Stimulated activated effector memory CD8-positive, alpha-beta T cell treated with anti-CD3 and anti-CD28 coated beads, Interleukin-12 subunit alpha, Interleukin-12 subunit beta, amount 100 ng/mL, for 72 hours (primary cell): ENCODE measurements at regions not wholly inside any gene's neighbourhood (a gene's known extent, or its start where the extent isn't known, plus 50 kb on each side); places are given as distances from the start of the nearest gene placed in this dataset.

Experiments
- ATAC-seq: fragments of 150-1000 bp; cut with Tn5 transposase; 2 replicates; pipeline ENCODE4 v1.10.0; 2021
- DNase-seq, 2 donors: peaks; one replicate each; pipeline ENCODE4 v3.0.0; 2021 to 2022; ENCODE audit warnings: low spot score in 2 of 2
- H3K27ac Mint-ChIP-seq: one replicate; pipeline ENCODE4 v1.8.0; 2022; ENCODE audit warnings: mild to moderate bottlenecking, mixed read lengths
- H3K36me3 Mint-ChIP-seq: one replicate; pipeline ENCODE4 v1.8.0; 2022; ENCODE audit warnings: mild to moderate bottlenecking, mixed read lengths
- H3K4me1 Mint-ChIP-seq: one replicate; pipeline ENCODE4 v1.8.0; 2022; ENCODE audit warnings: mixed read lengths
- H3K4me3 Mint-ChIP-seq: one replicate; pipeline ENCODE4 v1.8.0; 2022; ENCODE audit warnings: mild to moderate bottlenecking, mixed read lengths
- H3K9me3 Mint-ChIP-seq: one replicate; pipeline ENCODE4 v1.8.0; 2022; ENCODE audit warnings: mixed read lengths

DNA sequence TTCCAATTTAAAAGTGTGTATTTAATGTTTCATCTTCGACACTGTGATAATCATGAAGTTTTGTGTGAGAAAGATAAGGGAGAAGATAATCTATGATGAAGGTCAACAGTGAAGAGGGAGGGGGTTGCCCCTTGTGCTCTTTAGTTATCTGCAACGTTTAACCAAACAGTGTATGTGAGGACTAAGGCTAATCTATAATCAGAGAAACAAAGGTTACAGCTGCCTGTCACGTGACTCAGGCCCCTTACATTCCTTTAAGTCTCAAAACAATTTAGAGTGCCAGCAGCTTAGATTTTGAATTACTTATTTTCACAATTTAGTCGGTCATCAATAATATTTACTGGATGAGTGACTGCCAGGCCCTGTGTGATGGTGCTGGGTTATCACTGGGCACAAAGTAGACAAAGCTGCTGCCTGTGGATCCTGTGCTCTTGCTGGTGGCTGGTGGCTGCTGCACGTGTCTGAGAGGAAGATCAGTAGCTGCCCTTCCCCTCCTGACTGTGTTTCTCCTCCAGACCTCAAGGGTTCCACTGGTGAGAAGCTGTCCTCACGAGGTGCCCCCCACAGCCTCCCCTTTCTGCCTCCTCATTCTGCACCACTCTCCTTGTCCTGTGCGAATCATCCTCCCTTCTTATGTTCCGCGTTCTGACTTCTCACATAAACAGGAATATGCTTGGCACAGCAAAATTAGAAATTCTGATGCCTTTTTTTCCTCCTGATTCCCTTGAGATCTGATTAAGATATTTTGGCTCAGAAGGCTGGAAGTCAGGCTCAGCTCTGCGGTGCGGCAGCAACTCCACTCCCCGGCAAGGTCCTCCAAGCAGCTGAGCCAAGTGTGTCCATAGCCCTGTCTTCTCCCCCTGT, 331.1 kb upstream of the B3GAT1 start:
- DNase-seq (no peak), ATAC-seq (no peak)
- Mint-ChIP-seq H3K36me3 (no peaks in the 10 kb centered on the region), H3K27ac (no peak overlapping the region), H3K9me3 (no peaks in the 10 kb centered on the region), H3K4me1 (no peaks in the 10 kb centered on the region), H3K4me3 (no peak overlapping the region)

DNA sequence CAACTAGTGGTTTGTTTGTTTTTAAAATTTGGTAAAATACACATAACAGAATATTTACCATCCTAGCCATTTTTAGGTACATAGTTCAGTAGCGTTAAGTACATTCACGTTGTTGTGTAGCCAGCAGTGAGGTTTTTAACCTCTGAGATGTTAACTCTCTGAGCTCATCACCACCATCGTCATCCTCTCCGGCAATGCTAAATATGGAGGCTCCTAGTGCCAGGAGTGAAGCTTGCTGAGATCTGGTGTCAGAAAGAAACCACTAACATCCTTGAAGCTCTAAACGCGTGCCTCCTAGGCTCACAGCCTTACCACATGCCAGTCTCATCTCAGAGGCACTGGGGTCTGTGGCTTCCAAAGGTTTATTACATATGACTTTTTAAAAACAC, 330.2 kb upstream of the B3GAT1 start:
- ATAC-seq, result peak; percentile 61

DNA sequence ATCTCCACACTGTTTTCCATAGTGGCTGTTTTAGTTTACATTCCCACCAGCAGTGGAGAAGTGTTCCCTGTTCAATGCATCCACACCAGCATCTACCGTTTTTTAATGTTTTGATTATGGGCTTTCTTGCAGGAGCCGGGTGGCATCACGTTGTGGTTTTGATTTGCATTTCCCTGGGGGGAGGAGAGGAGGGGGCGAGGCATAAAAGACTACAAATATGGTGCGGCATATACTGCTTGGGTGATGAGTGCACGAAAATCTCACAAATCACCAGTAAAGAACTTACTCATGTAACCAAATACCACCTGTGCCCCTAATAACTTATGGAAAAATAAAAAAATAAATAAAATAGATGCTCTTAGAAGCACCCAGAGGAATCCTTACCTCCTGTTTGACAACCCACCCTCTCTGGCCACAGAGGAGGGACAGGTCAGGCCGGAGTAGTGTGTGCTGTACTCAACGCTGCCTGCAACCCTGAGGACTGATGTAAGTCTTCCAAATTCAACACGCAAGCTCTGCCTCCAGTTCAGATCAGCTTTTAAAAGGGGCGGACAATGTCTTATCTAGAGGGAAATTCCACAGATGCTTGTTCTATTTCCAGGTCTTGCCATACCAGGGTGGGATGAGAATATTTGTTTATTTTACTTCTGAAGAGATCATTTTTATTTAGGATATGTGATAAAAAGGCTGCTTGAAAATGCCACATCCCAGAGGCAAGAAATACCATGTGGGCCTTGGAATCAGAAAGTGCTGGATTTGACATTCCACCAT, 329.6 kb upstream of the B3GAT1 start:
- DNase-seq (no peak), ATAC-seq (no peak)
- Mint-ChIP-seq H3K27ac (no peak overlapping the region), H3K36me3 (no peaks in the 10 kb centered on the region), H3K4me1 (no peaks in the 10 kb centered on the region), H3K9me3 (no peaks in the 10 kb centered on the region), H3K4me3 (no peak overlapping the region)

More for the DNA sequence above, 330.2 kb upstream of the B3GAT1 start:
- H3K4me1 Mint-ChIP-seq, result no peaks in the 10 kb centered on the region
- H3K27ac Mint-ChIP-seq, result no peak overlapping the region
- no peak overlapping the region for H3K4me3 Mint-ChIP-seq
- no peaks in the 10 kb centered on the region for H3K36me3 Mint-ChIP-seq
- no peak for DNase-seq
- H3K9me3 Mint-ChIP-seq, result no peaks in the 10 kb centered on the region

DNA sequence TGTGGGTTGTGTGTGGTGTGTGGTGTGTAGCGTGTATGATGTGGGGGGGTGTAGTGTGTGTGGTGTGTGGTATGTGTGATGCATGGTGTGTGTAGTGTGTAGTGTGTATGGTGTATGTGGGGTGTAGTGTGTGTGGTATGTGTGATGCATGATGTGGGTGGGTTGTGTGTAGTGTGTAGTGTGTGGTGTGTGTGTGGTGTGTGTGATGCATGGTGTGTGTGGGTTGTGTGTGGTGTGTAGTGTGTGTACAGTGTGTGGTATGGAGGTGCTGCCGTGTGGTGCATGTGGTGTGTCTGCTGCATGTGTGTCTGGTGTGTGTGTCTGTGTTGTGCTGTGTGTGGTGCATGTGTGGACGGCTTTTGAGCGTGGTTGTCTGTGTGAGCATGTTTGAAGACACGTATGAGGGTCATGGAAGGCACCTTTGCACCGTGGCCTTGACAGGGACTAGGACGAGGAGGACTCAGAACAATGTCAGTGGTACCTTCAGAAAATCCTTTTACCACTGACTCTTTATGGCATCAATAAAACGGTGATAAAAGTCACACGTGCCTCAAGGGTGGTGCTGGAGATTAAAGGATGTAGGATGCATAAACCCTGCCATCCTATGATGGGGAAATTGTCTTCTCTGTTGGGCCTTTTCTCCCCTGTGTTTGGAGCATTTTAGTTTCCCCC, 328.7 kb upstream of the B3GAT1 start:
- no peak for ATAC-seq
- H3K9me3 Mint-ChIP-seq, result no peaks in the 10 kb centered on the region
- no peaks in the 10 kb centered on the region for H3K36me3 Mint-ChIP-seq
- no peaks in the 10 kb centered on the region for H3K4me1 Mint-ChIP-seq
- no peak overlapping the region for H3K4me3 Mint-ChIP-seq
- no peak overlapping the region for H3K27ac Mint-ChIP-seq
- DNase-seq, result no peak

DNA sequence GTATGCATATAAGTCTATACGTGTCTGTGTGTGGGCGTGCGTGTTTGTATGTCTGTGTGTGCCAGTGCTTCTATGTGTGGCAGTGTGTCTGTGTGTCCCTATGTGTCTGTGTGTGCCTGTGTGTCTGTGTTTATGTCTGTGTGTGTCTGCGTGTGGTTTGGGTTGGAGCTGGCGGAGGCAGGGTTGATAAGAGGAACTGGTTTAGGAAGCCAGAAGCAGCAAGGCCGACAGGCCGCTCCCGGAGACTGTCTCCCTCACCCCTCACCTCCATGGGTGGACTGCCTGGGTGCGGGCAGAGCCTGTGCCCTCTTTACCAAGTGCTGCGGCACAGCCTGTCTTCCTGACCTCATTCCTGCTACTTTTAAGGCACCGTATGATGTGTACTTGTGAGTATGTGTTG, 327.1 kb upstream of the B3GAT1 start:
- Mint-ChIP-seq H3K27ac (no peak overlapping the region), H3K9me3 (no peaks in the 10 kb centered on the region), H3K36me3 (no peaks in the 10 kb centered on the region), H3K4me3 (no peak overlapping the region), H3K4me1 (no peaks in the 10 kb centered on the region)
- no peak for DNase-seq
- ATAC-seq, result no peak

DNA sequence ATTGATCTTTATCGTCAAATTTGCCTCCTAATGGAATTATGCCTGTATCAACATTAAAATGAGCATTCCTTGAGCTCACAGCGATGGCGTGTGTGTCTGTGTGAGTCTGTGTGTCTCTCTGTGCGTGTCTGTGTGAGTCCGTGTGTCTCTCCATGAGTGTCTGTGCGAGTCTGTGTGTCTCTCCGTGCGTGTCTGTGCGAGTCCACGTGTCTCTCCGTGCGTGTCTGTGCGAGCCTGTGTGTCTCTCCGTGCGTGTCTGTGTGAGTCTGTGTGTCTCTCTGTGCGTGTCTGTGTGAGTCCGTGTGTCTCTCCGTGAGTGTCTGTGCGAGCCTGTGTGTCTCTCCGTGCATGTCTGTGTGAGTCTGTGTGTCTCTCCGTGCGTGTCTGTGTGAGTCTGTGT, 326.5 kb upstream of the B3GAT1 start:
- Mint-ChIP-seq H3K9me3 (no peaks in the 10 kb centered on the region), H3K36me3 (no peaks in the 10 kb centered on the region), H3K27ac (no peak overlapping the region), H3K4me3 (no peak overlapping the region), H3K4me1 (no peaks in the 10 kb centered on the region)
- DNase-seq, result no peak
- ATAC-seq, result no peak

DNA sequence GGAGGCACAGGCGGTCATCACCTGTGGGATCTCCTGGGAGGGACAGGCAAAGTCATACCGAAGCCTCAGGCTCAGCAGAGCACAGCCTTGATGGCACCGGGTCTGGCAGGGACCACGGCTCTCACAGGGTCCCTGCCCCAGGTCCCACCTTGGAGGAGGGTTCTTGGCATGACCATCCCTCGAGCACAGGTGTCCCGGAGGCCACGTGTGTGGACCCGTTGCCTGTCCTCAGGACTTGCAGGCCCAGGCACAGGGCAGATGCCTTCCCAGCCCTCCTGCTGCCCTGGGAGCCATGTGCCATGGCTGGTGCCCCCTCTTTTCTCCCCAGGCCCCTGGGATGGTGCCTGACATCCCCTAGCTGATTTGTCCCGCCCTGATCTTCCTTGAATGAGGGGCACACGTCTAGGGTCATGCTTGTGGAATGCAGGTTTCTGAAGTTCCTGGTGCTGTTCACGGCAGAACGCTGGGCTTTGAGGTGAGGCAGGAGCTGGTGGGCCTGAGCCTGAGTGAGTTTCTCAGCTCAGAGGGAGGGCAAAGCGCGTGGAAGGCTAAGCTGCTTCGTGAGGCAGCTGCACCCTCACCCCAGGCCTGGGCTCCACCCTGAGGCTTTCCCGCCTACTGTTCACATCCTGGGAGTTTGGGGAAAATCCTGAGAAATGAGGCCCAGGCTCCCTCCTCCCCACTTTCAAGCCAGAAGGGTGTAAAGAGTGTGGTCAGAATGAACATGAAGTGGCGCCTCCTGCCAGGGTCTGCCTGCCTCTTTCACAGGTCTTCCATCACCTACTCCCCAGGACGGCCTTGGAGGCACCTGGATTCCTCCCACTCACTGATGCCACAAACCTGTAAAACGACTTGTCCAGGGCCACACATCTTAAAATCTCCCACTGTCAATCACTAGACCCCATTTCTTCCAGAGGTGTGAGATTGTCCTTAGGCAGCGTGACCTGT, 325.8 kb upstream of the B3GAT1 start:
- Mint-ChIP-seq H3K4me1 (no peaks in the 10 kb centered on the region), H3K27ac (no peak overlapping the region), H3K4me3 (no peak overlapping the region), H3K36me3 (no peaks in the 10 kb centered on the region), H3K9me3 (no peaks in the 10 kb centered on the region)
- no peak for DNase-seq
- ATAC-seq, result no peak

DNA sequence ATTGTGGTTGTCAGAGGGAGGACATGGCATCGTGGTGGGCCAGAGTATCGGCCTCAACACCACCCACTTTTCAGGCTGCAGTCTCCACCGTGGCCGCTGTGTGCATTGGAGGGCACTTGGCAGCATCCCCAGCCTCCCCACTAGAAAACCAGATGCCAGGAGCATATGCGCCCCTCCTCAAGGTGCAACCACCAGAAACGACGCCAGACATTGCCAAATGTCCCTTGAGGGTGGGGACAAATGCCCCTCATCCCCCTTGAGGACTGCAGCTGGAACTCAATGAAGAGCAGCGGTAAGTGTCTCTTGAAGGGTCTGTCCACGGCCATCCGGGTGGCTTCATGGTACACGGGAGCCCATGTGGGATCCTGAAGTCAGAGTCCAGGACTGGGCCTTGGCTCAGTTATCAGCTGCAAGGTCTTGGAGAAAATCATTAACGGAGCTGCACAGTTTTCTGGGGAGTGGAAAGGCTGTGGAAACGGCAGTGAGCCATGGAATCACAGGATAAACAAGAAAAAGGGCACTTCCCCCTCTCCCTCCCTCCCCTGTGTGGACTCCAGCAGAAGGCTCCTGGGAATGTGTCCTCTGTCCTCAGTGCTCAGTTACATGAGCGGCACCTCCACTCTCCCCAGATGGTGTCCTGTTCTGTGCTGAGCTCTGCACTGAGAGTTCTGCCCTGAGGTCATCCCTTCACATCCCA, 324.4 kb upstream of the B3GAT1 start:
- Mint-ChIP-seq H3K36me3 (no peaks in the 10 kb centered on the region), H3K4me1 (no peaks in the 10 kb centered on the region), H3K9me3 (no peaks in the 10 kb centered on the region), H3K27ac (no peak overlapping the region), H3K4me3 (no peak overlapping the region)
- DNase-seq (no peak), ATAC-seq (no peak)

DNA sequence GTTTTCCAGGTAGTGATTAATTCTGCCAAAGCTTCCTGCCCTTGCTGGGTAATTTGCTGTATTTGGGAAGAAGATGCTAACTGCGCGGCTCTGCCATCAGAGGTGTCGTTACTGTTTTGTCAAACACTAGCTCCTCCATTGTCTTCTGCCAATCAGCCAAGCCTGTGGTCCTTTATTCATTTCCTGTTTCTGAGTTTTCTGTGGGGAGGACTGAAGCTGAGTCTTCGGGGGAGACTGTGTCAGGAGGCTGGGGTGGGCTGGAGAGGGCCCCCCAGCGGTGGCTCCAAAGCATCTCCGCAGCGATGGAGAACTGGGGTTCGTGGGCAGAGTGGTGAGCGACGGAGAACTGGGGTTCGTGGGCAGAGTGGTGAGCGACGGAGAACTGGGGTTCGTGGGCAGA, 322.9 kb upstream of the B3GAT1 start:
- Mint-ChIP-seq H3K4me1 (no peaks in the 10 kb centered on the region), H3K4me3 (no peak overlapping the region), H3K36me3 (no peaks in the 10 kb centered on the region), H3K27ac (no peak overlapping the region), H3K9me3 (no peaks in the 10 kb centered on the region)
- no peak for DNase-seq
- no peak for ATAC-seq

DNA sequence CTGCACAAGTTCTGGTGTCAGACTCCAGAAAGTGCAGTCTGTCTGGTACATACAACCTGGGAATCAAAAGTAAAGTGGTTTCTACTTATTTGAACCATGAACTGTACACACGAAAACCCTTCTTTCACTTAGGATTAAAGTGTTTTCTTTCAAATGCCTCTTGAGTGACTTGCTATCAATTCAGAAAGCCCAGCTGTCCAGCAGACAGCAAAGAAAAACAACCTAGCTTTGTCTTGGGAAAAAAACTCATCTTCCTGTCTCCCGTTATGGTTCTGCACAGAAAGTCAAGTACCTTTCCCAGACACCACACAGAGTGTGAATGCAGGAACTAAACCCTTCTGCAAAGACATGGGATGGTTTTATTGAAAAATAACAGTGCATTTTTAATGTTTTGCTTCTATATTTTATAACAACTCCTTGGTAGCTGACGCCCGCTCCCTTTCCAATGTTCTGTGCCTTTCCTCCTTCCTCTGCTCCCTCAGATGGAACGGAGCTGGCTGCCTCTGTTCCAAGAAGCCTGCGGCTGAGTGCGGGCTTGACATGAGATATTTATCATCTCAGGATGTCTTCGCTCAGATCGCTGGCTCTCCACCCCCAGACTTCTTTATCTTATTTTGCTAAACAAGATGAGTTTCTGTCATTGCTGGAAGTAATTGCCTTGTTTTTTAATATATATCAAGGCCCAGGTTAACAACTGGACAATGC, 322.3 kb upstream of the B3GAT1 start:
- ATAC-seq (no peak), DNase-seq (no peak)
- Mint-ChIP-seq H3K4me3 (no peak overlapping the region), H3K27ac (no peak overlapping the region), H3K9me3 (no peaks in the 10 kb centered on the region), H3K36me3 (no peaks in the 10 kb centered on the region), H3K4me1 (no peaks in the 10 kb centered on the region)

DNA sequence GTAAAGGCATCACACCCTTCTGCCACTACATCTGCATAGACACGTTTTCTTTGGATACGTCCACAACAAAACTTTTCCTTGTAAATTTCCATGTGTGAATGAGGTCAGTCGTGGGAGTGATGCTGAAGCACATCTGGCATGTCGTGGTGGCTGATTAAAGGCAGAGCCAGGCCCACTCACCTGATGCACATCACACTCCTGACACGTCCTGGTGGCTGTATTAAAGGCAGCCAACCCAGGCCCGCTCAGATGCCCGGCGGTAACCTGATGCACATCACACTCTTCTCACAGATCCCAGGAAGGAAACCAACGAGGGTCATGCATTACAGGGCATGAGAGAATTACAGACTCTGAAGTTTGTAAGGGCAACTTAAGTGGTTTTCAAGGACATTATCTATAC, 321.6 kb upstream of the B3GAT1 start:
- Mint-ChIP-seq H3K27ac (no peak overlapping the region), H3K4me3 (no peak overlapping the region), H3K9me3 (no peaks in the 10 kb centered on the region), H3K36me3 (no peaks in the 10 kb centered on the region), H3K4me1 (no peaks in the 10 kb centered on the region)
- DNase-seq (no peak), ATAC-seq (no peak)

DNA sequence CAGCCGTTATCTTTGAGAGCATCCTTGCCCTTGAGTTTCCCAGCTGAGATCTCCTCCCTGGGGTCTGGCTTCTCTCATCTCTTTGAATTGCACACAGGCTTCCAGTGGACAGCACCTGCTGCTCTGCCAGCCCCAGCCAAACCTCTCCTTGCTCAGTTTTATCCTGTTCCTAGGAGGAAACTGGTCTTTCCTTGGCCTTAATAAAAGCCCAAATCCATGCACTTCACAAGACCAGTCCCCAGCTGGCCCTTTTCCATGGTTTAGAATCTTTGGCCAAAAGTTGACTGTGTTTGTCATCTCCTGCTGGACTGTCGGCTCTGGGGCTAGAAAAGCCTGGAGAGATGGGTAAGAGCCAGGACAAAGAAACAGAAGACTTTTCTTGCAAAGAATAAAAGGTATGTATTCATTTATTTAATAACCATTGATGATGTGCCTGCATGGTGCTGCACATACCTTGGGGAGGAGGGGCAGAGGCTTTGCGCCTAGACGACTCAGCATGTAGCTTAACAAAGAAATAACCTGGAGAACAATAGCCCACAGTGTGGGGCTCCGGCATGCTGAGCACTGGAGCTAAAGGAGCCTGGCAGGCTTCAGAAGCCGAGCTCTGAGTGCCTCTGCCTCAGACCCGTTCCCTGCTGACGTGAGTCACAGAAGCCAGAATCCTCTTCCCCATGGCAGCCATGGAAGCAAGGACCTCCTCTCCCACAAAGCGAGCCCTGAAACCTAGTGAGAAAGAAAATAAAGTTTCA, 319.3 kb upstream of the B3GAT1 start:
- Mint-ChIP-seq H3K4me1 (no peaks in the 10 kb centered on the region), H3K36me3 (no peaks in the 10 kb centered on the region), H3K27ac (no peak overlapping the region), H3K9me3 (no peaks in the 10 kb centered on the region), H3K4me3 (no peak overlapping the region)
- no peak for DNase-seq
- no peak for ATAC-seq

DNA sequence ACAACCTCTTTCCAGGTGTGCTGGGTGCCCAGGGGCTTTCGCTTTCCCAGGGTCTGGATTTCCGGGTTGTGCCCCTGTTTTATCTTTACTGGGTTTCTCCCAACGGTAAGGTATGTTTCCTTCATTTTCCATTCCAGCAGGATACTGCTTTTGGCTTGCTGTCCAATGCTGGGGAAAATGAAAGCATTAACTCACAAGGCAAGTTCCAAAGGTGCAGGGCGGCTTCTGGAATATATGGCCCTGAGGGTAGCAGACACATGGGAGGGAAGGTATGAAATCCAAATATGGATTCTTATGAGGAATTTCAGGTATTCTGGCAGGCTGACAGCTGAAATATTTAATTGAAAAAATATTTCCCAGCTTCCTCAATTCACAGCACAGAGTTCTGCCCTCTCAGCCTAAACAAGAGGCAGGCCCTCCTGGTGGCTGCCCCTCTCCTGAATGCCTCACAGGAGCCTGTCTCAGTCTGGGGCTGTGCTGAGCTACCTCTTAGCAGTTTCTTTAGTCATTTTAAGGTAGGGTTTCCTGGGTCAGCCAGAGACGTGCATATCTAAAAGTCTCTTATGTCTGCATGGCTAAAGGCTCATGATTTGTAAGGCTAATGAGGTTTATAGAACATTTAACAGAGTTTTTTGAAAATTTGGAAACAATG, 318.6 kb upstream of the B3GAT1 start:
- Mint-ChIP-seq H3K27ac (no peak overlapping the region), H3K36me3 (no peaks in the 10 kb centered on the region), H3K4me3 (no peak overlapping the region), H3K9me3 (no peaks in the 10 kb centered on the region), H3K4me1 (no peaks in the 10 kb centered on the region)
- ATAC-seq (no peak), DNase-seq (no peak)
